WTC11 (cell line): ENCODE measurements at regions not wholly inside any gene's neighbourhood (a gene's known extent, or its start where the extent isn't known, plus 50 kb on each side); places are given as distances from the start of the nearest gene placed in this dataset.
A peak's percentile ranks its signal among the peaks of the same experiment; 100 is the strongest.

Source experiments
- ATAC-seq: fragments of 200-7000 bp; cut with Tn5 transposase; 2 replicates; pipeline ENCODE4 v1.10.0; 2021; ENCODE audit warnings: mild to moderate bottlenecking, moderate library complexity
- CTCF ChIA-PET: fragments of 300-600 bp; sonication (Branson Sonifier 250); formaldehyde crosslinking; loops from one replicate; lab custom pipeline; 2021; ENCODE audit warnings: antibody characterized with exemption; lab: Charles Lee
- POLR2A ChIA-PET: fragments of 350-600 bp; sonication (Branson Sonifier 250); formaldehyde crosslinking; loops from one replicate; lab custom pipeline; 2021; ENCODE audit warnings: antibody characterized with exemption; lab: Charles Lee
- DNase-seq: peaks from one replicate; pipeline ENCODE4 v3.0.0; 2021; ENCODE audit warnings: low spot score
- H3K27ac Mint-ChIP-seq: 2 replicates; pipeline ENCODE4 v1.8.0; 2021; ENCODE audit warnings: mixed read lengths
- H3K27me3 Mint-ChIP-seq: 2 replicates; pipeline ENCODE4 v1.8.0; 2021; ENCODE audit warnings: low read depth, mild to moderate bottlenecking, moderate library complexity, mixed read lengths
- H3K36me3 Mint-ChIP-seq: 2 replicates; pipeline ENCODE4 v1.8.0; 2021; ENCODE audit warnings: mixed read lengths
- H3K4me1 Mint-ChIP-seq: 2 replicates; pipeline ENCODE4 v1.8.0; 2022; ENCODE audit warnings: mixed read lengths
- H3K4me3 Mint-ChIP-seq: 2 replicates; pipeline ENCODE4 v1.8.0; 2021; ENCODE audit warnings: mild to moderate bottlenecking, moderate library complexity, mixed read lengths
- H3K9me3 Mint-ChIP-seq: 2 replicates; pipeline ENCODE4 v1.8.0; 2021; ENCODE audit warnings: mixed read lengths
- ATF1 ChIP-seq: sonication (generic); formaldehyde crosslinking; IDR thresholded peaks from 2 replicates; pipeline ENCODE4 v1.8.1; 2023; ENCODE audit warnings: mild to moderate bottlenecking, moderate library complexity, missing genetic modification reagents
- GABPB1 ChIP-seq: sonication (generic); formaldehyde crosslinking; IDR thresholded peaks from 2 replicates; pipeline ENCODE4 v1.8.1; 2023; ENCODE audit warnings: mild to moderate bottlenecking, missing genetic modification reagents
- HMGA2 ChIP-seq: fragments of 250-450 bp; sonication (Bioruptor Pico); IDR thresholded peaks from 2 replicates; pipeline ENCODE4 v1.4.0; 2021; ENCODE audit warnings: mild to moderate bottlenecking, moderate library complexity
- JAZF1 ChIP-seq: fragments of 250-450 bp; sonication (Bioruptor Pico); IDR thresholded peaks from 2 replicates; pipeline ENCODE4 v1.9.0; 2021; ENCODE audit warnings: moderate library complexity, mild to moderate bottlenecking, inconsistent platforms
- KAT7 ChIP-seq: sonication (generic); formaldehyde crosslinking; IDR thresholded peaks from 2 replicates; pipeline ENCODE4 v1.8.1; 2023; ENCODE audit warnings: missing genetic modification reagents, mild to moderate bottlenecking, borderline replicate concordance
- NFYB ChIP-seq: sonication (generic); formaldehyde crosslinking; conservative IDR thresholded peaks from 2 replicates; pipeline ENCODE4 v1.8.0; 2022; ENCODE audit warnings: low read depth, missing genetic modification reagents
- NR2C2 ChIP-seq: sonication (generic); formaldehyde crosslinking; IDR thresholded peaks from 2 replicates; pipeline ENCODE4 v1.8.0; 2022; ENCODE audit warnings: mild to moderate bottlenecking, missing genetic modification reagents
- SMAD4 ChIP-seq: sonication (generic); formaldehyde crosslinking; IDR thresholded peaks from 2 replicates; pipeline ENCODE4 v1.8.0; 2022; ENCODE audit warnings: mild to moderate bottlenecking, missing genetic modification reagents
- ZNF396 ChIP-seq: fragments of 250-450 bp; sonication (Bioruptor Pico); IDR thresholded peaks from 2 replicates; pipeline ENCODE4 v1.8.0; 2021; ENCODE audit warnings: mild to moderate bottlenecking, moderate library complexity, borderline replicate concordance
- TF ChIP-seq, protein P1 (sequence below): fragments of 250-450 bp; sonication (Bioruptor Pico); conservative IDR thresholded peaks from 2 replicates; pipeline ENCODE4 v1.9.0; 2021; ENCODE audit warnings: mild to moderate bottlenecking
- TF ChIP-seq, protein P2 (sequence below): sonication (generic); formaldehyde crosslinking; IDR thresholded peaks from 2 replicates; pipeline ENCODE4 v1.8.0; 2022; ENCODE audit warnings: mild to moderate bottlenecking, missing genetic modification reagents
- TF ChIP-seq, protein P3 (sequence below): sonication (generic); formaldehyde crosslinking; IDR thresholded peaks from 2 replicates; pipeline ENCODE4 v1.8.0; 2023; ENCODE audit warnings: missing genetic modification reagents
- TF ChIP-seq, protein P4 (sequence below): fragments of 250-450 bp; sonication (Bioruptor Pico); IDR thresholded peaks from 2 replicates; pipeline ENCODE4 v2.1.2; 2022; ENCODE audit warnings: mild to moderate bottlenecking, moderate library complexity
- TF ChIP-seq, protein P5 (sequence below): sonication (generic); formaldehyde crosslinking; IDR thresholded peaks from 2 replicates; pipeline ENCODE4 v1.8.1; 2023; ENCODE audit warnings: mild to moderate bottlenecking, missing genetic modification reagents

DNA sequence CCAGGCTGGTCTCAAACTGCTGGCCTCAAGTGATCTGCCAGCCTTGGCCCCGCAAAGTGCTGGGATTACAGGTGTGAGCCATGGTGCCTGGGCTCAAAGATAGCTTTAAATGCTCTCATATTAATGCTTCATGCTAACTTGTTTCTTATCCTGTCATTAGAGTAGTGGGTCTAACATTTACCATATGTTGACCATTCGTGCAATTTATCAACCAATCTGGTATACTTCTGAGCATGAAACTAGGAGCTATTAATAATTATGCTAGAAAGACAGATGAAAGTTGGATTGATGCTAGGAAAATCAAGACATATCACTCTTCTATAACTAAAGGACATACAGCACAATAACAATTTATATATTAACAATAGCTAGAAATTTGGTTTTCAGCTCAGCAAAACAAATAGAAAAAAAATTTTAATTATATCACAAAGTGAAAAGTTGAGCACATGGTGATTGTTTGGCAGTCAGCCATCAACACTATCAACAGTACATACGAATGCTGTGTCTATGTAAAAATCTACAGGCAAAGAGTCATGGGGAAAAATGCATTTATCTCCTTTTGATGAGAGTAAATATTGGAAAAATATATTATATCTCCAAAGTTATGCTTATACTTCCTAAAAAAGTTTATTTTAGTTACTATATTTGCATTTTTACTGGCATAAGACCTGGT, 112.1 kb upstream of the ABCB5 start (continued):
- TF ChIP-seq, protein P1, sequence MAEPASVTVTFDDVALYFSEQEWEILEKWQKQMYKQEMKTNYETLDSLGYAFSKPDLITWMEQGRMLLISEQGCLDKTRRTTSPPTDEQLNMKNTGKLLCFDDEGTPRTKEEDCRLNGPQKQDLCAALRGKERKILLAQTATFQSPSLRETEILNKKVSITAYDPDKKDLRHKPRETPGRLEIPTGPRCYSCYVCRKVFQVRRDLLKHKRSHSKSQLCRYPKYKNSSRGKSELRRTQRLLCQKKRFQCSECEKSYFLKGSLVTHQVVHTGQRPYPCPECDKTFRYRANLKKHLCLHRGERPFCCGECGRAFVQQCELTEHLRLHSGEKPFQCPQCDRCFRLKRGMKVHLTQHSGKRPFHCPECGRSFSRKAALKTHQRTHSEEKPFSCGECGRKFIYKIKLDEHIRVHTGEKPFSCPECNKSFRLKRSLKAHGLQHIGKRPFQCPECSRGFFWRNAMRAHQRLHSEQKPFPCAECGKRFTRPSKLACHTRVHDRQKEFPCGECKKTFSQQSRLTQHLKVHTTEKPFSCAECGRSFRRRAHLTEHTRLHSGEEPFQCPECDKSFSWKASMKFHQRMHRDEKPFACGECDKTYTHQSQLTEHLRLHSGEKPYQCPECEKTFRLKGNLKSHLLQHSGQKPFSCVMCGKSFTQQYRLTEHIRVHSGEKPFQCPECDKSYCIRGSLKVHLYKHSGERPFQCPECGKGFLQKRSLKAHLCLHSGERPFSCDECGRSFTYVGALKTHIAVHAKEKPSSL (CRISPR knock-in tag), result no peak

DNA sequence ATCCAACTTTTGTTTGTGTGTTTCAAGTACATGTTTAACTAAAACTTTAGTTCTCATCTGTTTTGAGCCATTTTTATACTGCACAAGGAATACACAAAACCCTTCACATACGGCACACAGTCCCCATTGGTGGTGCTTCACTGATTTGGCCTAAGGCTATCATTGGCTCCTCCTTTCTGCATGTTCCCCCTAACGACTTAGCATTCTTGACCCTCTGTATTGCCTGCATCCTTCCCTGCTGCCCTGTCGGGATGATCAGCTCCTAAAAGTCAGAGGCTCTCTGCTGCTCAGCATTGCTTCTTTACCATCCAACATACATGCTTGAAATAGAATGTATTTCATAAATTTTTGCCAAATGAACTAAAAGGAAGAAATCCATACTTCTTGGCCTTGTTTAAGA, 111.4 kb upstream of the ABCB5 start:
- ChIA-PET CTCF (interaction anchor here (0.6 to 1.0 kb wide), 4 partner anchors 94 to 757 kb away, joined by 3 to 4 read pairs (median 4); no protein-coding TSS in a partner anchor), POLR2A (interaction anchor here (0.7 kb wide), 2 partner anchors 47 to 955 kb away, joined by 5 to 7 read pairs; no protein-coding TSS in a partner anchor)
- Mint-ChIP-seq H3K27me3 (no peaks in the 10 kb centered on the region), H3K27ac (no peak overlapping the region), H3K4me3 (no peak overlapping the region), H3K4me1 (peaks cover 5% of the 10 kb centered on the region; the same call in 1 of the 2 replicates), H3K9me3 (peaks cover 28% of the 10 kb centered on the region), H3K36me3 (peaks cover 4% of the 10 kb centered on the region)
- peak; percentile 95 for ATAC-seq
- no peak for DNase-seq
- TF ChIP-seq, protein P2, sequence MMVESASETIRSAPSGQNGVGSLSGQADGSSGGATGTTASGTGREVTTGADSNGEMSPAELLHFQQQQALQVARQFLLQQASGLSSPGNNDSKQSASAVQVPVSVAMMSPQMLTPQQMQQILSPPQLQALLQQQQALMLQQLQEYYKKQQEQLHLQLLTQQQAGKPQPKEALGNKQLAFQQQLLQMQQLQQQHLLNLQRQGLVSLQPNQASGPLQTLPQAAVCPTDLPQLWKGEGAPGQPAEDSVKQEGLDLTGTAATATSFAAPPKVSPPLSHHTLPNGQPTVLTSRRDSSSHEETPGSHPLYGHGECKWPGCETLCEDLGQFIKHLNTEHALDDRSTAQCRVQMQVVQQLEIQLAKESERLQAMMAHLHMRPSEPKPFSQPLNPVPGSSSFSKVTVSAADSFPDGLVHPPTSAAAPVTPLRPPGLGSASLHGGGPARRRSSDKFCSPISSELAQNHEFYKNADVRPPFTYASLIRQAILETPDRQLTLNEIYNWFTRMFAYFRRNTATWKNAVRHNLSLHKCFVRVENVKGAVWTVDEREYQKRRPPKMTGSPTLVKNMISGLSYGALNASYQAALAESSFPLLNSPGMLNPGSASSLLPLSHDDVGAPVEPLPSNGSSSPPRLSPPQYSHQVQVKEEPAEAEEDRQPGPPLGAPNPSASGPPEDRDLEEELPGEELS (CRISPR knock-in tag), result no peak
- TF ChIP-seq ATF1 (CRISPR knock-in tag), result no peak
- no peak for TF ChIP-seq HMGA2
- TF ChIP-seq KAT7 (CRISPR knock-in tag), result no peak
- TF ChIP-seq GABPB1 (CRISPR knock-in tag), result no peak
- no peak for TF ChIP-seq NR2C2 (CRISPR knock-in tag)
- TF ChIP-seq, protein P3, sequence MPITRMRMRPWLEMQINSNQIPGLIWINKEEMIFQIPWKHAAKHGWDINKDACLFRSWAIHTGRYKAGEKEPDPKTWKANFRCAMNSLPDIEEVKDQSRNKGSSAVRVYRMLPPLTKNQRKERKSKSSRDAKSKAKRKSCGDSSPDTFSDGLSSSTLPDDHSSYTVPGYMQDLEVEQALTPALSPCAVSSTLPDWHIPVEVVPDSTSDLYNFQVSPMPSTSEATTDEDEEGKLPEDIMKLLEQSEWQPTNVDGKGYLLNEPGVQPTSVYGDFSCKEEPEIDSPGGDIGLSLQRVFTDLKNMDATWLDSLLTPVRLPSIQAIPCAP (CRISPR knock-in tag), result no peak
- TF ChIP-seq NFYB (CRISPR knock-in tag), result no peak
- TF ChIP-seq, protein P4, sequence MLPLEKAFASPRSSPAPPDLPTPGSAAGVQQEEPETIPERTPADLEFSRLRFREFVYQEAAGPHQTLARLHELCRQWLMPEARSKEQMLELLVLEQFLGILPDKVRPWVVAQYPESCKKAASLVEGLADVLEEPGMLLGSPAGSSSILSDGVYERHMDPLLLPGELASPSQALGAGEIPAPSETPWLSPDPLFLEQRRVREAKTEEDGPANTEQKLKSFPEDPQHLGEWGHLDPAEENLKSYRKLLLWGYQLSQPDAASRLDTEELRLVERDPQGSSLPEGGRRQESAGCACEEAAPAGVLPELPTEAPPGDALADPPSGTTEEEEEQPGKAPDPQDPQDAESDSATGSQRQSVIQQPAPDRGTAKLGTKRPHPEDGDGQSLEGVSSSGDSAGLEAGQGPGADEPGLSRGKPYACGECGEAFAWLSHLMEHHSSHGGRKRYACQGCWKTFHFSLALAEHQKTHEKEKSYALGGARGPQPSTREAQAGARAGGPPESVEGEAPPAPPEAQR (CRISPR knock-in tag), result no peak

DNA sequence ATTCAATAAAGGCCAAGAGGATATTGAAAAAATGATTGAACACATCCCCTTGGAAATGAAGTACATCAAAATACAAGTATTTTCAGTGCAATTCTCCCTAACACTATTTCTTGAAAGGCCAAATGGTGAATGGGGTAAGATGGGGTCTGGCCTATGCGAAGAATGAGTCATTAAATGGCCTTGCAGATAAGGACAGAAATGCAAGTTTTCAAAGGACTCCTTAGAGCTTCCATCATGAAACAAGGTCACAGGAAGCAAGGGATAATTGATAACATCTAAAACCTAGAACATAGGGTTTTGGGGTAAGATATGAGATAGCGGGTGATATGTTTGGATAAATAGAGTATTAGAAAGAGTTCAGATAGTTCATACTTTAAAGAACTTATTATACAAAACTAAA, 109.3 kb upstream of the ABCB5 start:
- Mint-ChIP-seq H3K4me3 (no peak overlapping the region), H3K27ac (no peak overlapping the region), H3K36me3 (peaks cover 4% of the 10 kb centered on the region), H3K4me1 (peaks cover 9% of the 10 kb centered on the region; the same call in 1 of the 2 replicates), H3K9me3 (peaks cover 7% of the 10 kb centered on the region), H3K27me3 (no peaks in the 10 kb centered on the region)
- DNase-seq (no peak), ATAC-seq (no peak)
- TF ChIP-seq ZNF396 (no peak), JAZF1 (no peak), SMAD4 (CRISPR knock-in tag) (no peak), ATF1 (CRISPR knock-in tag) (no peak)
- TF ChIP-seq, protein P5, sequence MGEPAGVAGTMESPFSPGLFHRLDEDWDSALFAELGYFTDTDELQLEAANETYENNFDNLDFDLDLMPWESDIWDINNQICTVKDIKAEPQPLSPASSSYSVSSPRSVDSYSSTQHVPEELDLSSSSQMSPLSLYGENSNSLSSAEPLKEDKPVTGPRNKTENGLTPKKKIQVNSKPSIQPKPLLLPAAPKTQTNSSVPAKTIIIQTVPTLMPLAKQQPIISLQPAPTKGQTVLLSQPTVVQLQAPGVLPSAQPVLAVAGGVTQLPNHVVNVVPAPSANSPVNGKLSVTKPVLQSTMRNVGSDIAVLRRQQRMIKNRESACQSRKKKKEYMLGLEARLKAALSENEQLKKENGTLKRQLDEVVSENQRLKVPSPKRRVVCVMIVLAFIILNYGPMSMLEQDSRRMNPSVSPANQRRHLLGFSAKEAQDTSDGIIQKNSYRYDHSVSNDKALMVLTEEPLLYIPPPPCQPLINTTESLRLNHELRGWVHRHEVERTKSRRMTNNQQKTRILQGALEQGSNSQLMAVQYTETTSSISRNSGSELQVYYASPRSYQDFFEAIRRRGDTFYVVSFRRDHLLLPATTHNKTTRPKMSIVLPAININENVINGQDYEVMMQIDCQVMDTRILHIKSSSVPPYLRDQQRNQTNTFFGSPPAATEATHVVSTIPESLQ (CRISPR knock-in tag), result no peak
- TF ChIP-seq, protein P4 (CRISPR knock-in tag), result no peak
- CTCF ChIA-PET, result interaction anchor here (0.6 kb wide), 1 partner anchor 184 kb away, joined by 7 read pairs; no protein-coding TSS in a partner anchor
- POLR2A ChIA-PET, result no interaction called here
